WI38 (cell line): ENCODE measurements at regions not wholly inside any gene's neighbourhood (a gene's known extent, or its start where the extent isn't known, plus 50 kb on each side); places are given as distances from the start of the nearest gene placed in this dataset.
"Not testable (repeated sequence)": the region's sequence is repeated elsewhere in the genome, so short reads cannot be mapped to it uniquely, and the experiment has no call there.

ENCODE experiments used
- H3K4me3 ChIP-seq: 2 replicates; pipeline ENCODE4 v1.5.1; 2011; ENCODE audit warnings: low read depth, mild to moderate bottlenecking, control low read depth, low read length

DNA sequence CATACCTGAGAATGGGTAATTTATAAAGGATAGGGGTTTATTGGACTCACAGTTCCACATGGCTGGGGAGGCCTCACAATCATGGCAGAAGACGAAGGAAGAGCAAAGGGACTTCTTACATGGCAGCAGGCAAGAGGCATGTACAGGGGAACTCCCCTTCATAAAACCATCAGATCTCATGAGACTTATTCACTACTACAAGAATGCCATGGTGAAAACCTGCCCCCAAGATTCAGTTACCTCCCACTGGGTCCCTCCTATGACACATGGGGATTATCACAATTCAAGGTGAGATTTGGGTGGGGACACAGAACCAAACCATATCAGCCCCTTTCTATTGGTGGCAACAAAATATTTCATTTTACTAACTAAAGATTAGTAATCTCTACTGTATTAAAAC, 204.1 kb upstream of the PLGLB2 start:
- not testable (repeated sequence) for H3K4me3 ChIP-seq

DNA sequence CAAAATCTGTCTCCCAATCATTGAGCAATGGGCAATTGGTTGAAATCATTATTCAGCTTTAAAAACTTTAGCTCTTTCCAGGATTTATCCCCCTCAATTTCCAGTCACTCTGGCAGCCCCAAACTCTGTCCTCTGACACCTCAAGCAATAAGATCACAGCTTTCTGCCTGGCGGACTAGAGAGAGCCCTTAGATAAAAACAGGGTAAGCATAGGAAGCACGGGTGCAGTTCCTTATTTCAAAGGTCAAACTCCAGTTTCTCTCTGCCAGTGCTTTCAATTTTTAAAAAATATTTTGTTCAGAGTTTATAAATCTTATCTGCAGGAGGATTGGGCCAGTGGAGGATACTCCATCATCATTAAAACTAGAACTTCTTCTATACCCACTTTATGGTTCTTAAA, 200.8 kb upstream of the PLGLB2 start:
- not testable (repeated sequence) for H3K4me3 ChIP-seq

DNA sequence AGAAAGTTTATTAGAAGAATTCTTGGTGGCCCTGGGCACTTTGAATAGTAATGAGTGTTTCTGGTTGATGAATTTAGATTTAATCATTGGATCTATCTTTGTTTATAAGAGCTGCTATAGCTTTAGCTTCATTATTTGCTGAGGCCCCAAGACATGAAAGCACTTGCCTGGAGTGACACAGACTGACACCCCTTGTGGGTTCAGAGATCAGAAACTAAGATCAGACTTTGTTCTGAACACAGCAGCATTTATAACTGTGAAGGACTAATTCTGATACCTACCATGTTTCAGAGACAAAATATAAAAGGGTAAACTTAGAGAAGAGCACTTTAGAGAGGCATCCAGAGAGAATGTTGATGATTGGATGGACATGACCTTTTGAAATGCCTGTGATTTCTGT, 199.9 kb upstream of the PLGLB2 start:
- not testable (repeated sequence) for H3K4me3 ChIP-seq

DNA sequence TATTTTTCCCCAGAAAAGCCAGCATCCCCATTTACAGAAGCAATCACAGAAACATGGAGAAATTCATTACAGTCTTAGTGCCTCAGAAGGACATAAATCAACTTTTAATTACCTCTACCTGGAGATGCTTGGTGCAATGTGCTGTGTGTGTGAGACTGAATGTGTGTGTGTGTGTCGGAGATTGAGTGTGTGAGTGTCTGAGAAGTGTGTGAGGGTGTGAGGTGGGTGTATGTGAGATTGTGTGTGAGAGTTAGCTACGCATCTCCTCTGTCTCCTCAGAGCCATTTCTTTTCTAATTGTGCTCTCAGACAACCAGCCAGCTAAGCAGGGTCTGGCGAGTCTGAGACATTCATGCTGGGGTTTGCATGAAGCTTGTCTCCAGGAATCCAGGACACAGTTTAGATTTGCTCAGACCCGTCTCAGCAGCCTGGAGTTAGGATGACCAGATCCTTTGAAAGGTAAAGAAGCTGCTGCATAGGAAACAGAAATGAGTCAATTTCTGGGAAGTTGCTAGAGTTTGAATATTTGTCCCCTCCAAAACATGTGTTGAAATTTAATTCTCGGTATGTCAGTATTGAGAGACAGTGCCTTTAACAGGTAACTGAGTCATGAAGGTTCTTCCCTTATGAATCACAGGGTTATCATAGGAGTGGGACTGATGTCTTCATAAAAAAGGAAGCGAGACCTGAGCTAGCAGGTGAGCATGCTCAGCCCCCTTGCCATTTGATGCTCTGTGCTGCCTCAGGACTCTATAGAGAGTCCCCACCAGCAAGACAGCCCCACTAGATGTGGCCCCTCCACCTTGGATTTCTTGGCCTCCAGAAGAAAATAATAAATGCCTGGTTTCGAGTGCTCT, 199.0 kb upstream of the PLGLB2 start:
- not testable (repeated sequence) for H3K4me3 ChIP-seq

DNA sequence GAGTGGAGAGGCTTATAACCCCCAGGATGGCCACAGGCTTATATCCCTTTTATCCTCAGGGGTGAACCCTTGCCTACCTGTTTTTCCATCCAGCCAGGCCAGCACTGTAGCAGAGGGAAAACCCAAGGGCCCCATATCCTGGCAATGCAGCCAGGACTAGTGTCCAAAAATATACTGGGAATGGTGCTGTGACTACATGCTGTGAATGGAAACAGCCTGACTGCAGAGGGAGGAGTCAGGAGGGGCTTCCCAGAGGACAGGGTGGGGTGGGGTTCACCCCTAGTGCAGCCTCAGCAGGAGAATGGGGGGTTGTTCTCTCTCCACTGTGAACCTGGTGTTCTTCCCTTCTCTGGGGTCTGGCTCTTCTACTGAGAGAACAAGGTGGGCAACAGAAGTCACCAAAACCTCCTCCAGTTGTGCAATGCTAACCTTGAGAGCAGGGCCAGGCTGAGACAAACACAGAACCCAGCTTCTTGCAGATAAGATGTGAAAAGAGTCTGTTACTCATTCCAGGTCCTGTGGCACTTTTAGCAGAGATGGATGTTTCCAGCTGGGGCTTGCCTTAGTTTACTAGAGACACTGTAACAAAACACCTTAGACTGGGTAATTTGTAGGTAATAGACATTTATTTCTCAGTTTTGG, 198.2 kb upstream of the PLGLB2 start:
- not testable (repeated sequence) for H3K4me3 ChIP-seq

DNA sequence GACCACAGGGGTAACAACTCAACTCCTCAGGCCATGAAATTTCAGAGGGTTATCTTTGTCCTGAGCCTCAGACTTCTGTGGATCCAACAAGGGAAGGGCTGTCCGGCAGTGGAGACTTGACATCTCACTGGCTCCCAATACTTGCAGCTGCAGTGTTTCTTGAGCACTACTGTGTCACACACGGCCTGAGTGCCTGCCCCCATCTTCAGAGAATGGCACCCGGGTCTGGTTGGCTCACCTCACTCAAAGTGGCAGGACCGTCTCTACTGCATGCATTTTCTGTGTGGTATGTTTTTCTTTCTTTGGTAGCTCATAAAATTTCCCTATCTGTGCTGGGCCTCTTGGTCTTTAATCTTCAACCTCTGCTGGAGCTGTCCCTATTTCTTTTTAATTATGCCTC, 193.2 kb upstream of the PLGLB2 start:
- H3K4me3 ChIP-seq, result not testable (repeated sequence)

DNA sequence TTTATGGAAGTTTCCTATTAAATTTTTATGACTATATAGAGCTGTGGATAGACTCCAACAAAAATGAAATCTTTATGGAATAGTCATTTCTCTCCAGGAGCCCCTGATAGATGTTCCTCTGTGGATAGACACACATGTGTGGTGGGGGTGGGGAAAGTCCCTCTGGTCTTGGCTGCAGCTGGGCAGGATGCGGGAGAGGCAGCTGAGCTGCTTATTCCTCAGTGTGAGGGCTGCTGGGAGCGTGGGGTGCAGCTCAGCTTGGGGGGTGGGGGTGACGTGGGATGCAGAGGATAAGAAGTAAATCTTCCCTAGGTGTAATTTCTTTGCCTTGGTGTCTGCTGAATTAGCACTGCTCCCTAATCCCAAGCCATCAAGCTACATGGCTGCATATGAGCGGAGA, 192.8 kb upstream of the PLGLB2 start:
- not testable (repeated sequence) for H3K4me3 ChIP-seq

DNA sequence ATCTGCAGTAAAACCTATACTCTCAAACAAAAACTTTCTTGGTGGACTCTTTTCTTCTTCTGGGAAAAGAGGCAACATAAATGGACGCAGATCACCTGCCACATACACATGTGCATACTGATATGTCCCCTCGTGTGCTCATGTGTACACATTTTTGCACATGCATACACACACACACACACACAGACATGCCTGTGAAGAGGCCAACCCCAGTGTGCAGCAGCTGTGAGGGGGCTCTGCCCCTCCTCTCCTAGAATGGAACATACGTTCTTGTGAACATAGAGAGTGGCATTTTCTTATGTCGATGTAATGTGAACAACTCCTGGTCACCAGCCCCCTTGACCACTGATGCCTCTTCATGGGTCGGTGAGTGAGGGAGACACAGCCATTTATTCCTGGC, 188.9 kb upstream of the PLGLB2 start:
- H3K4me3 ChIP-seq, result not testable (repeated sequence)

DNA sequence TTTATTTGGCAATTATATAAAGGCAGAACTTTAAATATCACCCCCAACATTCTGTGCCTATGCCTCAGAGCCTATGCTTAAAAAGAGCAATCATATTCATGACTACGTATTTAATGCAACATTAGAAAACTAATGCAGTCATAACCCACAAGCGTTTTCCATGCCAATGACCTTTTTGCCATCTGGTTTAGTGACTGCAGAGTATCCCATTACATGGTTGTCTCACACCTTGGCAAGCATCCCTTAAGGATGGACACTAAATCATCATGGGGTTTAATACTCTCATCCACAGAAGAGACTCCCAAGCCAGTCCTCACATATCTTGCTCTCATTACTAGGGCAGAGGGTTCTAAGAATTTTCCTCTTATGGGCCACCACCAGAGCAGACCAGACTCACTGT, 188.2 kb upstream of the PLGLB2 start:
- H3K4me3 ChIP-seq, result not testable (repeated sequence)

DNA sequence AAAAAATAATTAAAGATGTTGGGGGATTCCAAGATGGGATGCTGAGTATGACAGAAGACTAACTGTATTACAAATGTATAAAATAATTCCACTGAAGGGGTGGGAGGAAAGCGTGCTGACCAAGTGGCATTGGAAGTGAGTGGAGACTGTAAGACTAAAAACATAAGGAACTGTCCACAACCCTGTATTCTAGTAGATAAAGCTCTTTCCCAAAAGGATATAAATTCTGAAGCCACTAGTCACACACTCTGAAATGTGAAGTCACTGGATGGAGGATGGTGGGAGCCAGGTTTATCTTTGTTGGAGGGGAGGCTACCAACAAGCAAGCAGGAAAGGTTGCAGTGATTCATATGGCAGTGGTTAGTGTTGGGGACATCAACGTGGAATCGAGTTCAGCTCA, 182.8 kb upstream of the PLGLB2 start:
- H3K4me3 ChIP-seq, result not testable (repeated sequence)

DNA sequence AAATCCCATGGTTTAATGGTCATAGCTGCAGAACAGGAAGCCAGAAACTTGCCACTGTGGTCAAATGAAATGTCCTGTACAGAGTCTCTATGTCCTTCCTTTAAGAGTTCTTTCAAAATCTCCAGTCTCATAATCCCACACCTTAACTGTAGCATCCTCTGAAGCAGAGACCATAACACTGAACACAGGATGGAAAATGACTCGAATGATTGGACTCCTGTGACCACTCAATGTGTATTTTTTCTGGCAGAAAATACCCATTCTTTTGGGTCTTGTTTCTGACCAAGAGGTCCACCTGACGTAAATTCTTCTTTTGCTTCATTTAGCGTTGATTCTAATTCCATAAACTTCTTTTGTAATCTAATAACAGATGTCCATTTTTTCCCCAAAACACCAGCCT, 181.4 kb upstream of the PLGLB2 start:
- H3K4me3 ChIP-seq, result not testable (repeated sequence)

DNA sequence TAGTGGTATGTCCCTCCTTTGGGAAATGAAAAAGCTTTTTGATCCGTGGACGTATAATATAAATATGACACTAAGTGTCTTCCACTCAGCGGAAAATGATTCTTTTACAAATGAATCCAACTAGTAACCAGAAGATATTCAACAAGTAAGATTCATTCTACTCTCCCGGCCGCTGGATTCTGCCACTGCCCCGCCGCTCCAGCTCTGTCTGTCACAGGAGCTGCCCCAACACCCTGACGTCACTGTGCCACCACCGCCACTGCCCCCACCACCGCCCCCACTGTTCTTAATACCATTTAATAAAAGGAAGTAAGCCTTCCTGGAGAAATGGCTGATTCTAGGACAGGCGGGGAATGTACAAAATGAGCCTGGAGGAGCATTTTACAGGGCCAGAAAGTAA, 180.8 kb upstream of the PLGLB2 start:
- H3K4me3 ChIP-seq, result not testable (repeated sequence)

DNA sequence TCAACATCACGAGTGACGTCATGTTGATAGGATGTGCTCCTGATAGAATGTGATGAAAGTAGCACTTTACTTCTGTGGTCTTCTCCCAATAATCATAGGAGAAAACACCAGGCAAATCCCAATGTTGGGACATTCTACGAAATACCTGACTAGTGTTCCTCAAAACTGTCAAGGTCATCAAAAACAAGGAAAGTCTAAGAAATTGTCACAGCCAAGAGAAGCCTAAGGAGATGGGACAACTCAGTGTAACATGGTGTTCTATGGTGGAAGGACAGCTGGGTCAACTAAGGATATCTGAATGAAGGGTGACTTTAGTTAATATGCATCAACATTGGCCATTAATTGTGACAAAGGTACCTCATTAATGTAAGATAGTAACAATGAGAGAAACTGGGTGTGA, 180.0 kb upstream of the PLGLB2 start:
- H3K4me3 ChIP-seq, result not testable (repeated sequence)

DNA sequence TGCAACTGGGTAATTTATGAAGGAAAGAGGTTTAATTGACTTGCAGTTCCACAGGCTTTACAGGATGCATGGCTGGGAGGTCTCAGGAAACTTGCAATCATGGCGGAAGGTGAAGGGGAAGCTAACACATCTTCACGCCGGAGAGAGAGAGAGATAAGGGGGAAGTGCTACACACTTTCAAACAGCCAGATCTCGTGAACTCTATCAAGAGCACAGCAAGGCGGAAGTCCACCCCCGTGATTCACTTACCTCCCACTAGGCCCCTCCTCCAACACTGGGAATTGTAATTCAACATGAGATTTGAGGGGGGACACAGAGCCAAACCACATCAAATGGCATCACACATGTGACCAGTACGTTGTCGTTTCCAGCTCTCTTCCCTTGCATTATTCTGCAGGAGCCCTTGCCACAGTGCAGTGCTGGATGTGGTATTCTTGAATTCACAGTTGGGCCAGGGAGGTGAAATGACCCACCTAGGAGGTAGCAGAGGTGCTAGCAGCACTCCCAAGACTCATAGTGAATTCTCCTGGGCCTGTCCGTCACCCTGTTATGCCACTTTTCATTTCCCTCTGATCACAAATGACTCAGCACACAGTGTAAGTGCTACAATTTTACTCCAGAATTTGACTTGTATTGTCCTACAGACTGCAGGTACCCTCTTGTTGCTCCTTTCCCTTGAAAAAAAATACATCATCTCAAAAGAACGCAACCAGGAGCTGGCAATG, 179.2 kb upstream of the PLGLB2 start:
- H3K4me3 ChIP-seq, result not testable (repeated sequence)

DNA sequence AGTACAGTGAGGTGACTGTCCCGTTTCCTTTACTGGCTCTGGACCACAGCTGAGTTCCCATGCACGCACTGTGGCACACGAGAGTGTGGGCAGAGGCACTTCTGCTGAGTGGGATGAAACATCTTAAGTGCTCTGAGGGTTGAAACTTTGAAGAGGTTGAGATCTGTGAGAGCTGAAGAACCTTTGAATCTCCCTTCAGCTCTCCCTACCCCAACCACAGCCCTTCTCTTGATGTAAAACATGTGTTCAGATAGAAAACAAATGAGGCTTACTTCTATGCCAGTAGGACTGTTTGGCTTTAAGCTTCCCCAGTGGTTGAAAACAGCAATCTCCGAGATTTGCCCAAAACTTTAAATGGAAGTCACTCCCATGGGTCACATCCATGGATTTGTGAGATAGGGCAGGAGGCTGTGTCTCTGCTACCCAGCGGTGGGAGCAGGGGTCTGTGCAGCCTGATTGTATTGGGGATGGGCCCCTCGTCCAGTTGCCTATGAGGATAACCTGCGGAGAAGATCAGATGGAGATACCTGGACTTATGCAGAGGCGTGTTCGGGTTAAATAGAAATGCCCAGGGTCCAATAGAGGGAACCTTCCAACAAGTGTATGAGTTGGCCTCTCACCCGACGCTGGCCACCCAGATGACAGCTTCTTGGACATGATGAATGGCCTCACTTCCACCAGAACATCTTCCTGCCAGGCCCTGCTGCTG, 178.0 kb upstream of the PLGLB2 start:
- H3K4me3 ChIP-seq, result not testable (repeated sequence)

DNA sequence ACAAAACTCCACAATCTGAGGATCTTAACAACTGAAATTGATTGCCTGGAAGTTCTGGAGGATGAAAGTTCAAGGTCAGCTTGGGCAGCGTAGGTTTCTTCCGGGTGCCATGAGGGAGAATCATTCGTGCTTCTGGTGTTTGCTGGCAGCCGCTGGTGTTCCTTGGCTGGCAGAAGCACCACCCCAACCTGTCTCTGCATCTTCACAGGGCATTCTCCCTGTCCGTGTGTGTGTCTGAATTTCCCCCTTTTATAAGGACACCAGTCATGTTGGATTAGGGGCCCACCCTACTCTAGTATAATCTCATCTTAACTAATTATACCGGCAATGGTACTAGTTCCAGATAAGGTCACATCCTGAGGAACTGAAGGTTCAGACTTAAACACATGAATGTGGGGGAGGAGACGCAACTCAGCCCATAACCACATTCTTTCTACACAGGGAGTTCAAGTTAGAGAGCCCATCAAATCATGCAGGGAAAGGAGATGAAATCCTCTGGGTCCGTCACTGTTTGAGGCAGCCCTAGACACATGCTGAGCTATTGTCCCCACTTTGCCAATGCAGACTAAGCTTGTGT, 175.9 kb upstream of the PLGLB2 start:
- not testable (repeated sequence) for H3K4me3 ChIP-seq

DNA sequence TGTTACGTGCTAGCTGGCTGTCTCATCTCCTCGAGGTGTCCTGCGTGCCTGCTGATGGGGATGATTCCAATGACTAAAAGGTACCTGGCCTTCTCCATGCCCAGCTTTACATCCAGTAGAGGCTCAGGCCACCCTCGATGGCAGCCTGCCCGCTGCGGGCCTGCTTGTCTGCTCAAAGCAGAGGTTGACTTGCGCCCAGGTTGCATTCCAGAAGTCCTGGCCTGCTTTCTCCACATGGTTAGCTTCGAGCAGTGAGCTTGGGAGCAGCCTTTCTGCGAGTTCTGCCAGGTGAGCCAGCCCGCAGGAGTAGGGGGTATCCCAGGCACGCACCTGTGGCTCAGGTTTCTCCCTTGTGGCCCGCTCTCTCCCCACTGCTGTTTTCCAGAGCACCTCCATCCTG, 175.0 kb upstream of the PLGLB2 start:
- H3K4me3 ChIP-seq, result not testable (repeated sequence)

DNA sequence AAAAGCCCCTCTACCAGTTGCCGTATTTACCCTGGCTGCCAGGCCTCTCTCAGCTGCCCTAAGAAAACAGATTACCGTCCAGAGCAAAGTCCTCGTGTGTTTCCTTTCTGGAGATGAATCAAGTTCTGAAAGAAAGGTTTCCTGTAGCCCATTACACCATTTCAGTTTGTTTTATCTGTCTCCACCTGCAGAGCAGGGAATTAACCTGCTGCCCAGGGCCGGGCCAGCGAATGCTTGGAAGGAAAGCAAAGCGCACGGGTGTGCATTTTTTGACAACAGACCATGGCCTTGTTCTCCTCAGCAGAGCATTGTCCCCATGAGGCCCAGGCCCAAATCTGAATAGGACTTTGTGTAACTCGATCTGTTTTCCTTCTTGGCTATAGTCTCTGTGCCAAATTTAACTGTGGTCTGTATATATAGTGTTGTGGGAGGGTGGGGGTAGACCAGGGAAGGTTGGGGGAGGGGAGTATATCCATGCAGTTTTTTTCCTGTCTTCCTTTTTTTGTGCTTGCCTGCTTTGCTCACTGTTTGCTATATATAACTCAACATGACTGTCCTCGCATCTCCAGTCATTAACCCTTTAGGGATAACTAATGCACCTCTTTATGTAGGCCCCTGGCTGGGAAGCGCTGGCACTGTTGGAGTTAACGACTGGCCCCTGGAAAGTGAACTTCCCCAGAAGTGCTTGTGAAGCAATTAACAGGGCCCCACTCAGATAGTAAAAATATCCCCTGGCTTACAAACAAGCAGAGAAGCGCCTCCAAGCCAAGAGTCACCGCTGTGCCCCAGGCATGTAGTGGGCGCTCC, 174.3 kb upstream of the PLGLB2 start:
- H3K4me3 ChIP-seq, result not testable (repeated sequence)

DNA sequence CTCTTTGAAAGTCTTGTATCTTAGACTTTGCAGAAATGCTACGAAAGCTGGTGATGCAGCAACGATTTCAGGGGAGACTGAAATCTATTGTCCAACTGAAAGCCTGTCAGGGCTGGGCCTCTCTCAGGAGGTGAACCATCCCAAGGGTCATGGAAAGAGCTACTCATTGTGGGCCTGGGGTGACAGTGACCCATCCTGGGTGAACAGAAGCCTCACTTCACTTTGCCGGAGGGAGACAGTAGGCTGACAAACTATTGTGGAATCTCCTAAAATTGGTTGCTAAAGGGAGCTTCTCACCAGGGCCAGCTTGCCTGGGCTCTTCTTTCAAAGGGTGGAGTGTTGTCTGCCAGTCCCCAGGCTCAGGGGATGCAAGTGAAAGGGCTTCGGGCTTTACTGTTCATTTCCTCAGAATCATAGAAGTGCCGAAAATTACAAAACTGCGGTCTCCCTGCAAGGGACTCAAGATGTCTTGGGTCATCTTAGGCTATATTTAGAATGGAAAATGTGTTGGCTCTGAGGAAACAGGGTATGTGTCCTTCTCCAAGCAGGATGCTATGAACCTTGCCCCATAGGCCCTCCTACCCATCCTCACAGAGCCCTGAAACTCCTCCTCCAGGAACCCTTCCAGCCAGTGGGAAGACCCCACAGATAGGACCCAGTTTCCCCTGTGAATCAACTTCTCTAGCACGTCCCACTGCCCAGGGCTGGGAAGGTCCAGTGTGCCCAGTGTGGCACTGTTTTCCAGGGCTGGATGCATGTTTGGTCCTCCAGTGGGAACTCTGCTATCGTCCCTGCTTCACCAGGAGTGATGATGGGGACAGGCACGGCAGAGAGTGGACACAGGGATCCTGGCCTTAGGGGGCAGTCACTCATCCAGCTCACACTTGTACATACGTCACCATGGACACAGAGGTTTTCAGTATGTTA, 173.4 kb upstream of the PLGLB2 start:
- H3K4me3 ChIP-seq, result not testable (repeated sequence)
